CD4-positive, alpha-beta T cell treated with Interleukin-10 for 1 hour (primary cell): ENCODE measurements at regions not wholly inside any gene's neighbourhood (a gene's known extent, or its start where the extent isn't known, plus 50 kb on each side); places are given as distances from the start of the nearest gene placed in this dataset.
"Not testable (repeated sequence)": the region's sequence is repeated elsewhere in the genome, so short reads cannot be mapped to it uniquely, and the experiment has no call there.

Experiments
- DNase-seq: peaks from one replicate; pipeline ENCODE4 v3.0.0-alpha.2; 2020

DNA sequence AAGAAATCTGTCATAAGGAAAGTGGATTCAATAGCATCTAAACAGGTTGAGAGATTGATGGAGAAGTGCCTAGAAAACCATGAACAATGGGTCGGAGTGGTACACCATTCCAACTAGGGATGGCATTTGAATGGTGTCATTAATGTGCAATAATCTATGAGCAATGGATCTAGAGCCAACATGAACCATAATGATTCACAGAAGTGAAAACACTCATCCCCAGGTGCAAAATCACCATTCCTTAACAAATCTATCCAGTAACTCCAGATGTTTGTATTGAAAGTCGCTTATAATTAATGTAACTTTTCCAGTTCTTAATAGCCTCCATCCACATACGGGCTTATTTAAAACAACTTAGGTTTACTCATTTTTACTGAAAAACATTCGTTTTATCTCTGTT, 201.3 kb upstream of the ADGRL4 start:
- DNase-seq = no peak

DNA sequence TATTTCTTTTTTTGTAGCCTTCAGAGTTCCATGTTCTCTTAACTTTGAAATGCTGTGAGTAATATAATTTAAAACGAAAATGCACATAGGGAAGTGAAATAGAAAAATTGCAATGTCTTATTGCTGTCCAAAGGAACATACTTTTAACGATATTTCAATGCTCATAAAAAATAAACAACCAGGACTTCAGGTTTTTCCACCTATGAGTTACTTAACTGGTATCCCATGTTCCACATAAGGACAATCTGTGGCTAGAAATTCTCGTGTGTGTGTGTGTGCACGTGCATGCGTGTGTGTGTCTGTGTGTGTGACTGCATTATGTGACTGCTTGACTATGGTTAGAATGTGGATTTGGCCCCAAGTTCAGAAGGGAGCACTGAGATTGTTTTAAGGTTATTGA, 200.8 kb upstream of the ADGRL4 start:
- no peak for DNase-seq

DNA sequence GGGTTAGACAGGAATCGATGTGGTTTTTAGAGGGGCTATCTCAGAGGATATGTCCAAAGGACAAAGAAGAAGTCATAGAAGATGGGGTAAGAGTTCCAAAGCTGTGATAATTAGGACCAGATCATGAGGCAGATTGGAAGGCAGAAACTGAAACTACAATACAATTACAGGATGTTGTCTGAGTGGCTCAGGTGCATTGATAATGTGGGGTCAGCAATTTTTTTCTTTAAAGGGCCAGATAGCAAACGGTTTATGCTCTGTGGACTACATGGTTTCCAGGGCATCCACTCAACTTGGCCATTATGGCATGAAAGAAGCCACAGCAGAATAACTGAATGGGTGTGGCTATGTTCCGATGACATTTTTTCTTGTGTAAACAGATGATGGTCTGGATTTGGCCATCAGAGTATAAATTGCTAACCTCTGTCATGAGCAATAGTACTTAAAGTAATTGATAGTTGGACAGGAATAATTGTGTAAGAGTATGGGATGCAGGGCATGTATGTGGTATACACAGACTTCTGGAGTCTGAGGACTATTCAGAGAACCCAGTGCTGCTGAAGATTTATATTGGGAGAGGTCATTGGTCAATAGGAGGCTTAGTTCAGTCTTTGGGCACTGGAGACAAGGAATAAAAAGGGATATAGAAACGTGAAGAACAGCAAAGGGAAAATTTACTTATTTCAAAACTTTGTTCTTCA, 198.4 kb upstream of the ADGRL4 start:
- no peak for DNase-seq

DNA sequence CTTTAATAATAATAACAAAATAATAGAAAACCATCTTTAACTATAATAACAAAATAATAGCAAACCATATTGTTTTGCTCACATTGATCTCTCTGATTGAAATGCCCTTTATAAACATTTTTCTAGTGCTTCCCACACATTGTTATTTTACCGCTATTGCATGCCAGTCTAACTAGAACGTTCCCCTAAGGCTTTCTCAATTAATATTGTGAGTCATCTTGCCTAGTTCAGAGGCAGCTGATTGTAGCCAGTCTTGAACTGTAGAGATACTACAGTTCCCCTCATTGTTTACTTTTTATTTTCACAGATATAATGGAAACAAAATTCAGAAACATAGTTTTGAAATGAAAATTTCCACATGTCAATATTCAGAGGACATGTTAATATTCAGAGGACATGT, 192.3 kb upstream of the ADGRL4 start:
- no peak for DNase-seq

DNA sequence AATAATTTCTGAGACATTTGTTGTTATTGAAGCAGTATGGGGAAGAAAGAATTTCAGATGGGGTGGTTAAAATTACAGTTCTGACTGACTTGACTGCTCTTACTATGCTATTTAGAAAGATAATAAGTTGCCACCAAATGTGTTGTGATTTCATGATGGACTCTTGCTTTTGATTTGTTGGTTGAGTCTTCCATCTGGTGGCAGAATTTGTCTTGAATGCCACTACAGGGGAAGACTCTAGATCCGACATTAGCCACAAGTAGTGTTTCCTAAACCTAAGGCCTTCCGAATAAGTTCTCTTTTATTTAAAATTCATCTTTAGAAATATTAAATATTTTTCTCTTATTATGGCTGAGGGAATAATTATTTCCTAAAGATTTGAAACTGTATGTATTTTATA, 190.9 kb upstream of the ADGRL4 start:
- no peak for DNase-seq

DNA sequence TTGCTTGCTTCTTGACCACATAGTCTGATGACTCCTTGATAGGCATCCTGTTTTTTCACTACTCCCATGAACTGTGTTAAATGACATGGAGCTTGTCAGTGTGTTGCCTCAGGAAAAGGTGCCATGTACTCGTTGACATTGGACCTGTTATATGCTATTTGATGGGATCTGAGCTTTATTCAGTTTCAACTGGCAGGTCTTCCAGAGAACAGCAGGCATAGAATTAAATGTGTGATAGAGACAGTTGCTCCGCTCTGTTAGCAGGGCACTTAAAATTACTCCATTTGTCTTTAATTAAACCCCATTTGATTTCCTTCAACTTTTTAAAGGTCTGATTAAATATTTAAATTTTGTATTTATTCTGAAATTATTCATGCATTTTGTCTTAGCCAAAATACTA, 189.7 kb upstream of the ADGRL4 start:
- DNase-seq = no peak

DNA sequence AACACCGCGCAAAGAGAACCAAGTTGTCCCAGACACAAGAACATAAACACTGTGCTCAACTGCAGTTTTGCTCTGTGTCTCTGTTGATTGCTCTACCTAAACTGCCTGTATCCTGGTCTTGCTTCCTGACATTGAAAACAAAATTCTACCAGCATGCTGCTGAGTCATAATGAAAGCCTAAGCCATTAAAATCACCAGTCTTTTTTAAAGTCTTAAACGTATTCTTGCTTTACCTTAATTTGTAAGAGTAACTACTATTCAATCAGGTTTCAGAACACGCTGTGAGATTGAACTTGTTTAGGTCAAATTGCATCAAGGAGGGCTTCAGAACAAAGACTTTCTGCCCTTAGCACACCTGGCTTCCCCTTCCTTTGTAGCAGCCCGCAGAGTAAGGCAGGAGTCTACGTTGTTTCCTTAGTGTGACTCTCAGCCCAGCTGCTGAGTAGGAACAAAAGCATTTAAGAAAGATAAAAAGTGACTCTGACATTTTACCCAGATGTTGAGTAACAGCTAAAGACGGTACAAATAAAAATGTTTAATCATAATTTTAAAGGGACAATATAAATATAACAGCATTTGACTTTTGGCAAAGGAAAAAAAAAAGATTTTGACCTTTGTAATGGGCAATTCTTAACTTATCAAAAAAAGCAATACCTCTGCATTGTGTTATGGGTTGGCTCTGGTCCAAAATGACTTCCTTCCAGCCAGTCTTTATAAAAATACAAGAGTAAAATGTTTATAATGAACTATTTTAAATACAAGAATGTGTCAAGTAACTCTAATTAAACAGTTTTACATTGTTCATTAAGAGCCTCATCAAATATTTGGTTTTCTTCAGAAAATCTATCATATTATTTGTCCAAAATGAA, 186.9 kb upstream of the ADGRL4 start:
- no peak for DNase-seq

DNA sequence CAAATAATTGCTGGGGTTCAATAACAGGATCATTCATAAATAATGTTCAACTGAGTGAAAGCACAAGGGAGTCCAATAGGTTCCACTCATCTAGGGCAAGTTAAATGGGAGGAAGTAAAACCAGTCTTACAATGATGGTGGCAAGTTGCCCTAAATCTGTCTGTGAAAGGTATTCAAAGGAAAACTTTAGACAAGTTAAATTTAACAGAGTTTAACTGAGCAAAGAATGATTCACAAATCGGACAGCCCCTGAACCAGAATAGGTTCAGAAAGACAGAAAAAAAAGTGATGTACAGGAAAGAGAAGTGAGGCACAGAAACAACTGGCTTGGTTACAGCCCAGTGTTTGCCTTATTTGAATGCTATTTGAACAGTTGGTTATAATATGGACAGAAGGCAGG, 183.5 kb upstream of the ADGRL4 start:
- no peak for DNase-seq

DNA sequence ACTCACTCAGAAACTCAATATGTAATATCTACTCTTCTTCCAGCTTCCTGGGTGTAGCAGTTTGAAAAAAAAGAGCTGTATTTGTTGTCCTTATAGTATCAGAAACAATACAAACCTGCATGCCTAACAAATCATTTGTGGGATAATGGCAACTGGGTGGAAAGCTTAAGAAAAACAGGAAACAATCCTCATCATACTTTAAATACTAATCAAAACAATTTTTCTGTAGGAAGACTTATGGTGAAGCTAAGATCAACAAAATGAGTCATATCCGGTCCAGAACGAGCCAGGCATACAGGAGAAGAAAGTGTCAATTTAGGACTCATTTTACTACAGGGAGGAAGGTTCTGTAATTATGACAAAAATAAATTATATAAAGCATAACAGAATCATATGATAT, 181.8 kb upstream of the ADGRL4 start:
- no peak for DNase-seq

DNA sequence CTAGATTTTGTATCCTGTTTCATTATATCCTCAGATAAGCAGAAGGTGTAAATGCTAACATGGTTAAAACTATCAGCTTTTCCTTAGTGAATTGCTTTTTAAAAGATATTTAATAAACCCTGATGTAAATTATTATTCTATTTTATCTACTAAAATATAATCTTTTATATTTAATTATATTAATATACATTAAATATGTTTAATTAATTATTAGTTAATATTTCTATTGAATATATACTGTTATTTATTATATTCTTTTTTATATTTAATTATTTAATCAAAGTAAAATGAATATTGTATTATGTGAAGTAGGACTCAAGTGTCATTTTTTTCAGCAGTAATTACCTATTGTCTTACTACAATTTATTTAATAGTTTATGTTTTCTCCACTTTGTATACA, 179.7 kb upstream of the ADGRL4 start:
- no peak for DNase-seq

DNA sequence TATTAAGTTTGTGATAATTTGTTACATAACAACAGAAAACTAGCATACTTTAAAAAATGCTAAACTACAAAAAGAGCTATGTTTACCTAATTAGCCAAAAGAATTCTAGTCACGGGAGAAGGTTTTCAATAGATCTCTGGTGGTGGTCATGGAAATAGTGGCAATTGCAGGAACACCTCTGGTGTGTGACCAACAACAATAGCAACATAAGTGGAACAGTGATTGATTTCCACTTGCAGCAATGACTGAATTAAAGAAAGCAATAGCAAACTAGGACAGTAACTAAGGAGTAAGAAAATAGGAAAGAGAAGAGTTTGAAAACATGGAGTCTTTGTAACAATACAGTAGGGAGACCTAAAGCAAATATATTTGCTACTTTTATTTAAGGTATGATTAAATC, 171.3 kb upstream of the ADGRL4 start:
- DNase-seq = no peak

DNA sequence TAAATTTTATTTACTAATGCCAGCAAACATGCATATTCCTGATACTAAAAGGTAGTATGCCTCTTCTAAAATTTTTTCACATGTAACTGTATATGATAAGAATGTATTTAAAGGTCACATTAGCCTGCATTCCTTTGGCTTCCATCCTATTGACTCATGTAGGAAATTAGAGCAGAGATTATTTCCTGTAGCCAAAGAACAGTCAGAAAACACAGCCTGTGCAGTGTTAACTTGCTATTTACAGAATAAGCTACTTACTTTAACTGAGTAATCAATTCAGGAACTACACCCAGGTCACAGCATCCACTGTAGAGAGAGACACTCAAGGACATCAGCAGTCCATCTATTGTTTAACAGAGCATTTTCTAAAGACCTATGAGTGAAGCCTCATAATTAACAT, 154.5 kb upstream of the ADGRL4 start:
- DNase-seq = no peak

DNA sequence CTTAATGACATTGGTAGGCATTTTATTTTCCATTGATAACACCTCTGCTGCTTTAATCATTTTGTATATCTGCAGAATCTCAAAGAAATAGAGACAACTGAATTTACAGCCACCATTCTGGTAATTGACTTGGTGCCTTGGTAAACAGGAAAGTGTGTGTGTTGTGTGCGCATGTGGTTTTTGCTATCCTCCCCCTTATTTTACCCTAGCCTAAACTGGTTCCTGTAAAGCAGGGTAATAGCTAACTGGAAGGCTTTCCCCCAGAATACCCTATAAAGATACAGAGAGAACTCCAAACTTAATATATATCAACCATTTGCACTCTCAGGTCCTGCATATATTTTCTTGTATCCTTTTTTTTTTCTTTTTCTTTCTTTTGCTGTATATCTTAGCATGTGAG, 149.5 kb upstream of the ADGRL4 start:
- no peak for DNase-seq

DNA sequence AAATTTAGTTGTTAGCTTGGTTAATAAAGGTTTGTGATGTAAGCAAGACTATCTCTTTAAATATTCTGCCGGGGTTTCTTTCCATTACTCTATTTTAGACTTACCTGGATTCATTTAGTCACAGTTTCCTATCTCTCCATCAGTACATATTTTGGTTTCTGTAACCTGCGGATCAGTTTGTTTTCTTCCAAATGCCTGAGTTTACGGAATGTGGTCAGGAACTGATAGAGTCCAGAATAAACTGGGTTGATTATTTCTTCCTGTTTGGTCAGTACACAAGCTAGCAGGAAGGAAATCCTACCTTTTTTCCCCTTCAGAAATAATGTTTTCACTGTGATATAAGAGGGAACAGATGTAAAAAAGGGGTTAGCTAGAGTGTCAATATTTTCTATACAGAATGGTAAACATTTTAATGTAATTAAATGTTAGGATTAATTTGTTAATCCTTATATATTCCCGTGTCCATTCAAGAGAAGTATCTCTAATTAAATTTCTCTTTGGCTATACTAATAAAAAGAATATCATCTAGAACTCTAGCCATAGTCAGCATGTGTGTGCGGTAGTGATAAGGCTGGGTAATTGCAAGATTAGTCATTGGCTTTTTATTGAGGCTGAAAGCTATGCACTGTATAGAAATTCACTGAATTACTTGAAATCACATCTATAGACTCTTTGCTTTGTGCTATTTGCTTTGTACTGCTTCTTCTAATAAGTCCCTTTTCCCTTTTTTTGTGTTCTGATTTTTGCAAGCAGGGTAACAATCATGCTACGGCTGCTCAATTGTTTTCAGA, 144.7 kb upstream of the ADGRL4 start:
- no peak for DNase-seq

DNA sequence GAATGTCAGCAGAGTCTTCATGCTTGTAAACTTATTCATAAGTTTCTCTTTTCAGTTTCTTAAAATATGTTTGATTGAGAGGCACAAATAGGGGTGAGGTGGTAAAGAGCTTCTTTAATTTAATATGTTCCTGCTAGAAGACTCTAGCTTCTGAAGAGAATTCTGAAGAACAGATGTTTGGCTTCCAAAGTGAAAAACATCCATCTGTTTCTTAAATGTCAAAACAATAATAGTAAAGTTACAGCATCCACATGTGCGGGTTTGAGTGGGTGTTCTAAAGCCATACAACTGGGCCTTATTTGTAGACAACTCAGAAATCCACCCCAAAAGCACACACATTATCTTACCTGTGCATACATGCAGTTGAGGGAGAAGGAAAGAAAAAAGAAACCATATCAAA, 144.0 kb upstream of the ADGRL4 start:
- DNase-seq = no peak

DNA sequence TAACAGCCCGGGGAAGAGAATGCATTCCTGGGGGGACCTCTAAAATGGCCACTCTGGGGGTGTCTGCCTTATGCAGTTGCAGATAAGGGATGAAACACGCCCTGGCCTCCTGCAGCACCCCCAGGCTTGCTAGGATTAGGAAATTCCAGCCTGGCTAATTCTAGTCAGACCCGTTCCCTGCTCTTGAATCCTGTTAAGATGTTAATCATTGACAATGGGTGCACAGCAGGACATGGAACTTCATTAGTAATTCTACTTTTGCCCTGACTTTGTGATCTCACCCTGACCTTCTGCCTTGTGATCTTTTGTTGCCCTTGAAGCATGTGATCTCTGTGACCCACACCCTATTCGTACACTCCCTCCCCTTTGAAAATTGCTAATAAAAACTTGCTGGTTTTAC, 131.7 kb upstream of the ADGRL4 start:
- not testable (repeated sequence) for DNase-seq

DNA sequence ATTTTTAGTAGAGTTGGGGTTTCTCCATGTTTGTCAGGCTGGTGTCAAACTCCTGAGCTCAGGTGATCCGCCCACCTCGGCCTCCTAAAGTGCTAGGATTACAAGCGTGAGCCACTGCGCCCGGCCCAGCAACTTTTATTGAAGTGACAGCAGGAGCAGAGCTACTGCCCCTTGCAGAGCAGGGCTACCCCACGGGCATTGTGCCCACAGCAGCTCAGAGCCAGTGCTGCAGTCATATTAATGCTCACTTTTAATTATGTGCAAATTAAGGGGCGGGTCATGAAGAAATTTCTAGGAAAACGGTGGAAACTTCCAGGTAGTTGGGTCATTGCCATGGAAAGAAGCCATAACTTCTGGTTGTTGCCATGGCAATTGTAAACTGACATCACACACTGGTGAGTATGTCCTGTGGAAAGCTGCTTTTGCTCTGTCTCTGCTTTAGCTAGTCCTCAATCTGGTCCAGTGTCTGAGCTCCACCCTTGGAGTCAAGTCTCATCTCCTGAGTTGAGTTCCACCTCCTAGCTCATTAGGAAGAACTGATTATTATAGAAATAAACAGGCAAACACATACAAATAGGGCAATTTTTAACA, 127.3 kb upstream of the ADGRL4 start:
- DNase-seq = no peak

DNA sequence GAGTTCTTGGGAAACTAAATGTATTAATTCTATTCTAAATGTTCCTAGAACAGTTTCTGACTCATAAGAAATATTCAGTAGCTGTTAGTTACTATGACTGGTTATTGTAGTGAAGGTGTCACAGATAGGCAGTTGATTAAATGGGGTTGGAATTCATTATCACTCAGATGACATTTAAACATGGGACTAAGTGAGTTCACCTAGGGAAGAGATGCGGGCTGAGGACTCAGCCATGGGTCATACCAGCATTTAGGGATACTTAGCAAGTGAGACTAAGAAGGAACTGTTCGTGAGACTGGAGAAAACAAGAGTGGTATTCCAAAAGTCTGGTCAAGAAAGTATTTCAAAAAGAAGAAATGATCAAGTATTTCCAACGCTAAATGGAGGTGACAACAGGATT, 125.1 kb upstream of the ADGRL4 start:
- DNase-seq = no peak

DNA sequence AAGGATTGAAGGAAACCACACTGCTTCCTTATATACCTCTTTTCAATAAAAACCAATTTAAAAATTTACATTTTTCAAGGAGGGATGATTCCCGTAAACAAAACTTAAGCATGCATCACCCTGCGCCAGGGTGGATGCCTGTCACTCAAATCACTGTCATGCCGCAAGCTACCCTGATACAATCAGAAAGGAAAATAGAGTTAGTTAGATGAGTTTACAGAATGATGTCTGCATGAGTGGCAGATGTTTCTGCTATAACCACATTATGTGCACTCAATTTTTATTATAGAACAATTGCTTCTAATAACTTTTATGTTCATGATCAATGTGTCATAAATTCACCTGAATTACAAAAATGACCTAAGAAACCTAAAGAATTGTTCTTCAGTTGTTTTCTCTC, 123.4 kb upstream of the ADGRL4 start:
- DNase-seq = no peak

DNA sequence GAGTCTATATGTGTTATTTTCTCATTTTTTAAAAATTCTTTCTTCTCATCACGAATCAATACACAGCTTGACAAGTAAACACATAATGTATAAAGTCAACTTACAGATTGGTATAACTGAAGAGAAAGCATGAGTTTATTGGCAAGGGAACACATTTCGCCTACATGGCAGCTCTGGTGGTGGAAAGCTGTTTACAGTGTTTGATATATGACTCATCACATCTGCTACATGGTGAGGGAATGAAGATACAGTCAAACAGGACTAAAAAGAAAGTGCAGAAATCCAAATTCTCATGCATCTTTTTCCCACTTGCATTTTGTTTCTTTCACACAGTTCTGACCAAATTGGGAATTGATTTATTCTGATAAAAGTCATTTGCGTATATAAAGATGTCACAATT, 122.2 kb upstream of the ADGRL4 start:
- no peak for DNase-seq

DNA sequence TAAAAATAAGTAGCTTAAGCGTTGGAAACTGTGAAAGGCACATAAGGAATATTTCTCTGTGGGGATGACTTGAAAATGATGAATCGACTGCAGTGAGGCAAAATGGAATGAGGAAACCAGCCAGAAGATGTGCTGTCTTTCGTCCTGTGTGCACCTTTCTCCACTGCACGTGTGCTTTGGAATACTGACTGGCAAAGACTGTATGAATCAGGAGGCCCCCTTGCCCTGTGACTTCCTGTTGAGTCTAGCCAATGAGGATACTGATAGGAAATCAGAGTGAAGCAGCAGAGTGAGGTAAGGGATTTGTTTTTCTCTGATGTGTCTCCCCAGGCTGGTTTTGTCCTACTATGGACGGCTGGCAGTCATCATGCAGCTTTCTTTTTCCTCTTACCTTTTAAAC, 118.2 kb upstream of the ADGRL4 start:
- no peak for DNase-seq

DNA sequence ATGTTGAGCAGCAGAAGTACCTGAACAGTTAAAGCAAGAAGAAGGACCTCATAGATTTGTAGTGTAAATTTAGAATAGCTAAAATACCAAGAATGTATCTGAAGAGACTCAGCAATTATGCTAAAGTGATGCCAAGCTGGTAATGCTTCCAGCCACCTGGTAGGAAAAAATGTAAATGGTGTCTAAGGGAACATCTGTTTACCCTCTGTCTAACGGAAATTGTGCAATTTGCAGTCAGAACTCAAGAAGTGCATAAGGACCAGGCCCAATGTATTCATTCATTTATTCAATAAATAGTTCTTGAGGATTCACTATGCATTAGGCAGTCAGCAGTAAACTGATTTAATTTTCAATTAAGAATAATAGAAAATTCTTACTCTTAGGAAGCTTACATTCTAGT, 116.0 kb upstream of the ADGRL4 start:
- no peak for DNase-seq

DNA sequence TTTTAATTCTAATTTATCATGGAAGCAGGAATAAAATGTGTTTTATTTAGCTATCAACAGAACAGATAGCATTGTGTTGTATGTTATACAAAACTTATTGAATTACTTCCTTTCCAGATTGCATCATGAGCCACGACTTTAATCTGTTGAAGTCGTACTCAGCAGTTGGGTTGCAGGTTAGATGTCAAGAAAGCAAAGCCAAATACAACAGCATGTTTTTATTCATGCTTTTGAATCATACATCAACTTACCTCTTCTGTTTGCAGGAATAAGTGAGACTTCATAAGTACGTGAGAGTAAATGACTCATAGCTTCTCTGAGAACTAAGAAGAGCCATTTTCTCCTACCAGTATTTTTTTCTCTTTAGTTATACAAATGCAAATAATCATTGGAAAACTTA, 110.8 kb upstream of the ADGRL4 start:
- DNase-seq = no peak

DNA sequence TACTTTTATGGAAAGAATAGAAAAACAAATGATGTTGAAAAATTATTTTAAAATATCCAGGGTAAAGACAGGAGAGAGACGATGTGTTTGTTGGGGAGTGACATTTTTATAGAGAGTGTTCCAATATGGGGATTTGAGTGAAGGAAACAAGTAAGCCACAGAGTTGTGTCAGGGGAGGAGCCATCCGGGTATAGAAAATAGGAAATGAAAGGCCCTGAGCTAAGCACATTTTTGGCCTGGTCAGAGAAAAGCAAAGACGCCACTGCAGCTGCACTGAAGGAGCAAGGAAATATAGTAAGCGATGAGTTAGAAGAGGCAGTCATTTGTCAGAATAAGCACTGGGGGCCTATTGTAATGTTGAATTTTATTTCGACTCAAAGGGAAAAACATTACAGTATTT, 107.3 kb upstream of the ADGRL4 start:
- no peak for DNase-seq
